ENCODE measurements at regions not wholly inside any gene's neighbourhood (a gene's known extent, or its start where the extent isn't known, plus 50 kb on each side); places are given as distances from the start of the nearest gene placed in this dataset.

Small RNAs in the stretch of these regions (small RNA-seq; reads per million reads assigned to genes)
- 0 reads per million in 2 experiments for gene AC074348.1
- gene RNU2-29P, result 0.47 to 2.9 reads per million in 2 experiments

Measured in SK-N-DZ (cell line).